Epithelial cell of esophagus (primary cell): ENCODE measurements at regions not wholly inside any gene's neighbourhood (a gene's known extent, or its start where the extent isn't known, plus 50 kb on each side); places are given as distances from the start of the nearest gene placed in this dataset.

Experiments
- DNase-seq: peaks from one replicate; pipeline ENCODE4 v3.0.0; 2010; ENCODE audit warnings: low read depth
- H3K4me3 ChIP-seq: 2 replicates; pipeline ENCODE4 v1.5.1; 2011; ENCODE audit warnings: mild to moderate bottlenecking, low read length, control low read depth
- CTCF ChIP-seq: IDR thresholded peaks from 2 replicates; pipeline ENCODE4 v1.5.1; 2011; ENCODE audit warnings: low read depth, mild to moderate bottlenecking, low read length, control low read depth, inconsistent platforms; ENCODE audit not compliant: insufficient read depth; ENCODE audit errors: missing control alignments

- H3K4me3 ChIP-seq: no peak overlapping the region
- peak; percentile 41 for TF ChIP-seq CTCF
- peak; percentile 3 for DNase-seq
Measured at GRCh38 chr6:91276315-91276714, 689.4 kb upstream of the MAP3K7 start.

GRCh38 chr6:91273729-91274128, 686.9 kb upstream of the MAP3K7 start:
- no peak overlapping the region for H3K4me3 ChIP-seq
- DNase-seq: no peak
- no peak for TF ChIP-seq CTCF

- TF ChIP-seq CTCF: no peak
- no peak overlapping the region for H3K4me3 ChIP-seq
- no peak for DNase-seq
Measured at GRCh38 chr6:91271807-91272206, 684.9 kb upstream of the MAP3K7 start.

GRCh38 chr6:91268941-91269340, 682.1 kb upstream of the MAP3K7 start:
- DNase-seq: no peak
- no peak overlapping the region for H3K4me3 ChIP-seq
- no peak for TF ChIP-seq CTCF

GRCh38 chr6:91267246-91267645, 680.4 kb upstream of the MAP3K7 start:
- TF ChIP-seq CTCF: no peak
- no peak overlapping the region for H3K4me3 ChIP-seq
- no peak for DNase-seq

GRCh38 chr6:91266156-91266555, 679.3 kb upstream of the MAP3K7 start:
- no peak overlapping the region for H3K4me3 ChIP-seq
- TF ChIP-seq CTCF: no peak
- DNase-seq: no peak

GRCh38 chr6:91243436-91243835, 656.6 kb upstream of the MAP3K7 start:
- TF ChIP-seq CTCF: no peak
- no peak for DNase-seq
- H3K4me3 ChIP-seq: no peak overlapping the region
